HUES48 (cell line): ENCODE measurements at regions not wholly inside any gene's neighbourhood (a gene's known extent, or its start where the extent isn't known, plus 50 kb on each side); places are given as distances from the start of the nearest gene placed in this dataset.
"Not testable (repeated sequence)": the region's sequence is repeated elsewhere in the genome, so short reads cannot be mapped to it uniquely, and the experiment has no call there.

ENCODE experiments used
- H3K27ac ChIP-seq: one replicate; pipeline ENCODE4 v1.7.0; 2013; ENCODE audit warnings: low read depth, low read length, inconsistent platforms
- H3K27me3 ChIP-seq: 2 replicates; pipeline ENCODE4 v1.6.1; 2013; ENCODE audit warnings: mild to moderate bottlenecking, low read length; ENCODE audit not compliant: control insufficient read depth, insufficient read depth
- H3K36me3 ChIP-seq: 2 replicates; pipeline ENCODE4 v1.6.1; 2013; ENCODE audit warnings: low read length; ENCODE audit not compliant: control insufficient read depth, insufficient read depth
- H3K4me1 ChIP-seq: 2 replicates; pipeline ENCODE4 v1.6.1; 2013; ENCODE audit warnings: mild to moderate bottlenecking, low read length; ENCODE audit not compliant: control insufficient read depth, insufficient read depth
- H3K4me3 ChIP-seq: 2 replicates; pipeline ENCODE4 v1.5.1; 2013; ENCODE audit warnings: mild to moderate bottlenecking, low read depth, low read length
- H3K9ac ChIP-seq: 2 replicates; pipeline ENCODE4 v1.6.1; 2013; ENCODE audit warnings: mild to moderate bottlenecking, low read depth, low read length, moderate library complexity
- H3K9me3 ChIP-seq: 2 replicates; pipeline ENCODE4 v1.6.1; 2013; ENCODE audit warnings: low read length; ENCODE audit not compliant: control insufficient read depth, insufficient read depth

DNA sequence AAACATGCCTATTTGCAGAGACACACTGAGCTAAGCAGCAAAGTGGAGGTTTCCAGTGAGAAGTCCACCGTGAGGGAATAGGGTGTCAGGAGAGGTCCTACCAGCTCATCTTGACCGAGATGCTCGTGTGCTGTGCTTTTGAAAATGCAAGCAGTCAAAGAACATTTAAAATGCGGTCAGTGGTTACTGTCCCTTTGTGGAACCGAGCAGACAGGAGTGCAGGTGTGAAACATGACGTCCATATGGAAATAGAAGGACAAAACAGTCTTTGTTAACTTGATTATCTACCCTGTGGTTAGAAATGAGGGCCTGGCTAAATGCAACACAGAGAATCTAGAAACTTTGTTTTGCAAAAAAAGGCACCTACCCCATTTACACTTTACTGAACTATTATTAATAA, 473.3 kb downstream of the SPATA31A6 start:
- not testable (repeated sequence) for H3K9me3 ChIP-seq, H3K4me3 ChIP-seq, H3K27me3 ChIP-seq

GRCh38 chr9:42657496-42657895, 474.0 kb downstream of the SPATA31A6 start:
- H3K4me1 ChIP-seq, H3K9me3 ChIP-seq, H3K36me3 ChIP-seq, H3K27me3 ChIP-seq, H3K4me3 ChIP-seq, H3K9ac ChIP-seq, H3K27ac ChIP-seq: not testable (repeated sequence)

More for the DNA sequence above, 473.3 kb downstream of the SPATA31A6 start:
- not testable (repeated sequence) for H3K27ac ChIP-seq, H3K9ac ChIP-seq, H3K36me3 ChIP-seq, H3K4me1 ChIP-seq

GRCh38 chr9:42697146-42697545, 513.7 kb downstream of the SPATA31A6 start:
- not testable (repeated sequence) for H3K27ac ChIP-seq, H3K4me3 ChIP-seq

GRCh38 chr9:42702890-42703289, 519.4 kb downstream of the SPATA31A6 start:
- H3K9me3 ChIP-seq, H3K9ac ChIP-seq, H3K27me3 ChIP-seq, H3K4me3 ChIP-seq, H3K4me1 ChIP-seq, H3K27ac ChIP-seq, H3K36me3 ChIP-seq: not testable (repeated sequence)

More at GRCh38 chr9:42697146-42697545, 513.7 kb downstream of the SPATA31A6 start:
- H3K9ac ChIP-seq, H3K4me1 ChIP-seq, H3K36me3 ChIP-seq, H3K27me3 ChIP-seq, H3K9me3 ChIP-seq: not testable (repeated sequence)

DNA sequence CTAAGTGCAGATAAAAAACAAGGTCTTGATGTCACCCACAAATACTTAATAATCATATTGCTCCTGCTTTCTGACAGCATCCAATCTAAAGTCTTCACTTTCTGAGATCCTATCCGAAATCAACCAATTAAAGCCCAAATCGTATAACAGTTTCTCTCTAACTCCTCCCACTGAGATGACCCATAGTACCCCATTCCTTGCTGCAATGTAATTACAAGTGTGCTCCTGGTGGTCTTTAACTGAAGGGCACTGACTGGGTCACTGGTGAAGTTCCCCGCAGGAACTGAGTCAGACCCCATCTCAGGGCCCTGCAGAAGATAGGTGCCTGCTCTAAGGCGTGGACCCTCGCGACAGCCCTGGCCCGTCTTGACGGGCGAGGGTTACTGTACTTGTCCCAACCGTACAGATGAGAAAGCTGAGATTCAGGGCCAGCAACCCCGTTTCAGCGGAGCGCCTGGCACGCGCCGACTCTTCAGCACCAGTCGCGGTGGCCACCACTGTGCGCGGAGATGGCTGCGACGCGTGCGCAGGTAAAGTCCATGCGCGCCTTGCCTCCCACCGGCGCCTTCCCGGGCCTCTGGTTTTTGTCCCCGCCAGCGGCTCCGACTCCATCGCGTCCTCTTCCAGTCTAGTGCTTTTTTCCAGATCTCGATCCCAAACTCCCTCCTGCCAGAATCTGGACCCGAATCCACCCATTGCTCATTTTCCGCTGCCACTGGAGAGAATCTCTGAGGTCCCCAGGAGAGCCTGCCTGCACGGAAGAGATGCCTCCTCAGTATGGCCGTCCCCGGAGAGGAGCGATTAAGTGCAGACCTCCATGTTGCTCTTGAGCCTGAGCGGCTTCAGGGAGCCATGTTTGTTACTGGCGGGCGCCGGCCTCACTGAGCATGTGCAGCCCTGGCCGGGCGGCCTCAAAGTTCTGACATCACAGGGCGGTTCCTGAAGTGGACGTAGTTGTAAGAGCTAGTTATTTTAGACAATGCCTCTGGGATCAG, 541.7 kb downstream of the SPATA31A6 start:
- not testable (repeated sequence) for H3K4me3 ChIP-seq, H3K27ac ChIP-seq, H3K9ac ChIP-seq, H3K9me3 ChIP-seq, H3K27me3 ChIP-seq, H3K4me1 ChIP-seq, H3K36me3 ChIP-seq

GRCh38 chr9:42743030-42743814, 559.8 kb downstream of the SPATA31A6 start:
- H3K4me3 ChIP-seq, result peak overlapping the region; percentile 43; the same call in 1 of the 2 replicates
- H3K9me3 ChIP-seq, H3K27ac ChIP-seq, H3K27me3 ChIP-seq, H3K9ac ChIP-seq, H3K36me3 ChIP-seq, H3K4me1 ChIP-seq: not testable (repeated sequence)

- not testable (repeated sequence) for H3K4me3 ChIP-seq, H3K27me3 ChIP-seq, H3K36me3 ChIP-seq, H3K27ac ChIP-seq, H3K9me3 ChIP-seq, H3K4me1 ChIP-seq, H3K9ac ChIP-seq
Observed at GRCh38 chr9:42757251-42757650, 573.8 kb downstream of the SPATA31A6 start.

- H3K27ac ChIP-seq, H3K27me3 ChIP-seq, H3K4me3 ChIP-seq, H3K9ac ChIP-seq, H3K9me3 ChIP-seq, H3K4me1 ChIP-seq, H3K36me3 ChIP-seq: not testable (repeated sequence)
Observed at GRCh38 chr9:42759320-42759719, 575.9 kb downstream of the SPATA31A6 start.

DNA sequence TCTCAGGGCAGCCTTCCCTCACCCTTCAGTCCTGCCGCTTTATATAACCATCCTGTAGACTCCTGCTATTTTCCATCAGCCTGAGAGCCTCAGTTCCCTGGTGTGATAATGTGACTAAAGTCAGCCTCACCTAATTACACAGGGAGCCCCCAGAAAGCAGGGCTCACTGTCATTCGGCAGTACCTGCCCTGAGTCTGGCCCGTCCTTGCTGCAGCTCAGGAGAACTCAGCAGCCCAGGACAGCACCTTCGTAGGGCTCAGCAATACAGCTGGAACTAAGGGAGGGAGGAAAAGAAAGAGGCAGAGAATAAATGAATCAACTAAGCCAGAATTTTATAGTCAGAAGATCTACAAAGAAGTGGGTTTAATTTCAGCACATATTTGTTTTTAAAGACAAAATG, 598.7 kb downstream of the SPATA31A6 start:
- not testable (repeated sequence) for H3K4me3 ChIP-seq, H3K27me3 ChIP-seq, H3K27ac ChIP-seq, H3K9ac ChIP-seq, H3K4me1 ChIP-seq, H3K36me3 ChIP-seq, H3K9me3 ChIP-seq

- H3K27ac ChIP-seq, H3K4me3 ChIP-seq, H3K9me3 ChIP-seq, H3K4me1 ChIP-seq, H3K36me3 ChIP-seq, H3K9ac ChIP-seq: not testable (repeated sequence)
- H3K27me3 ChIP-seq, result peaks cover 12% of the 10 kb centered on the region
Observed at GRCh38 chr9:42792725-42793124, 609.3 kb downstream of the SPATA31A6 start.

DNA sequence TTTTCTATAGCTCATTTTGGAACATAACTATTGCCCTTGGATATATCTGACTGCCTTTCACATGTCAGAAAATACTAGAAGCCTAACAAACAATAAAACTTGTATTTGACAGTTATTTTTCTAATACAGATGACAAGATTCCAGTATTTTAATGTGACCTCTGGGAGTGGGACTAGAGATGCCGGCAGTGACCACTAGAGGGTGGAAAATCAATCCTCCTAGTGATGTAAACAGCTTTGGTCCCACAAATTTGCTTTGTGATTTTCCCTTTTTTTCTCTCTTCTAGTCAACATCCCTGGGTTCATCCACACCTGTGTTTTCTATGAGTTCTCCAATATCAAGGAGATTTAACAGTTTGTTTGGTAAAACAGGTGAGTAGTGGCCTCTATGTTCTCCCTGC, 615.1 kb downstream of the SPATA31A6 start:
- not testable (repeated sequence) for H3K27ac ChIP-seq, H3K36me3 ChIP-seq, H3K27me3 ChIP-seq, H3K9ac ChIP-seq, H3K4me1 ChIP-seq, H3K4me3 ChIP-seq, H3K9me3 ChIP-seq
